H9 (cell line): ENCODE measurements at regions not wholly inside any gene's neighbourhood (a gene's known extent, or its start where the extent isn't known, plus 50 kb on each side); places are given as distances from the start of the nearest gene placed in this dataset.

Source experiments
- DNase-seq: peaks from one replicate; pipeline ENCODE4 v3.0.0-alpha.2; 2017
- H2AFZ ChIP-seq: one replicate; pipeline ENCODE4 v1.6.1; 2013; ENCODE audit warnings: mild to moderate bottlenecking, low read length, control low read depth, moderate library complexity
- H2AK5ac ChIP-seq: 2 replicates; pipeline ENCODE4 v1.6.1; 2013; ENCODE audit warnings: low read length, control low read depth, mixed read lengths; ENCODE audit not compliant: insufficient read length
- H2BK120ac ChIP-seq: one replicate; pipeline ENCODE4 v1.6.1; 2013; ENCODE audit warnings: low read depth, mild to moderate bottlenecking, low read length, control low read depth, inconsistent platforms; ENCODE audit not compliant: poor library complexity, severe bottlenecking
- H2BK12ac ChIP-seq: 2 replicates; pipeline ENCODE4 v1.6.1; 2013; ENCODE audit warnings: low read length, control low read depth, mixed read lengths, low read depth; ENCODE audit not compliant: insufficient read length
- H2BK15ac ChIP-seq: 2 replicates; pipeline ENCODE4 v1.6.1; 2013; ENCODE audit warnings: low read depth, low read length, control low read depth
- H2BK20ac ChIP-seq: one replicate; pipeline ENCODE4 v1.6.1; 2013; ENCODE audit warnings: low read depth, mild to moderate bottlenecking, low read length, control low read depth, inconsistent platforms; ENCODE audit not compliant: poor library complexity, severe bottlenecking
- H2BK5ac ChIP-seq: 2 replicates; pipeline ENCODE4 v1.6.1; 2013; ENCODE audit warnings: low read length, control low read depth, mixed read lengths; ENCODE audit not compliant: insufficient read length
- H3K14ac ChIP-seq: 2 replicates; pipeline ENCODE4 v1.6.1; 2013; ENCODE audit warnings: low read length, control low read depth; ENCODE audit not compliant: insufficient read depth
- H3K18ac ChIP-seq: 2 replicates; pipeline ENCODE4 v1.6.1; 2013; ENCODE audit warnings: low read depth, mild to moderate bottlenecking, mixed read lengths, low read length, control low read depth; ENCODE audit not compliant: insufficient read length
- H3K23ac ChIP-seq: 2 replicates; pipeline ENCODE4 v1.6.1; 2013; ENCODE audit warnings: low read length, control low read depth, mixed read lengths, low read depth; ENCODE audit not compliant: insufficient read length
- H3K23me2 ChIP-seq: 2 replicates; pipeline ENCODE4 v1.6.1; 2013; ENCODE audit warnings: low read depth, mild to moderate bottlenecking, mixed read lengths, low read length, control low read depth; ENCODE audit not compliant: insufficient read length, poor library complexity, severe bottlenecking
- H3K27ac ChIP-seq: 2 replicates; pipeline ENCODE4 v1.5.1; 2013; ENCODE audit warnings: low read length, control low read depth, mixed read lengths, low read depth; ENCODE audit not compliant: insufficient read length
- H3K27me3 ChIP-seq: 2 replicates; pipeline ENCODE4 v1.6.1; 2013; ENCODE audit warnings: low read length, control low read depth, inconsistent platforms; ENCODE audit not compliant: insufficient read depth
- H3K4ac ChIP-seq: 2 replicates; pipeline ENCODE4 v1.6.1; 2013; ENCODE audit warnings: low read depth, mild to moderate bottlenecking, control low read depth, inconsistent platforms, low read length, moderate library complexity
- H3K4me1 ChIP-seq: 2 replicates; pipeline ENCODE4 v1.6.1; 2013; ENCODE audit warnings: low read length, control low read depth, inconsistent platforms; ENCODE audit not compliant: insufficient read depth
- H3K4me2 ChIP-seq: 2 replicates; pipeline ENCODE4 v1.6.1; 2013; ENCODE audit warnings: low read length, control low read depth, mixed read lengths; ENCODE audit not compliant: insufficient read length, insufficient read depth
- H3K56ac ChIP-seq: 2 replicates; pipeline ENCODE4 v1.6.1; 2013; ENCODE audit warnings: low read depth, mild to moderate bottlenecking, mixed read lengths, low read length, control low read depth; ENCODE audit not compliant: insufficient read length
- H3K79me1 ChIP-seq: 2 replicates; pipeline ENCODE4 v1.6.1; 2013; ENCODE audit warnings: low read depth, mild to moderate bottlenecking, moderate library complexity, low read length, control low read depth, inconsistent platforms; ENCODE audit not compliant: insufficient read depth, poor library complexity, severe bottlenecking
- H3K79me2 ChIP-seq: 2 replicates; pipeline ENCODE4 v1.6.1; 2013; ENCODE audit warnings: low read length, control low read depth, inconsistent platforms; ENCODE audit not compliant: insufficient read depth
- H3K9ac ChIP-seq: 2 replicates; pipeline ENCODE4 v1.6.1; 2013; ENCODE audit warnings: low read length, control low read depth, mixed read lengths; ENCODE audit not compliant: insufficient read length; ENCODE audit errors: extremely low read depth
- H3K9me3 ChIP-seq: one replicate; pipeline ENCODE4 v1.6.1; 2013; ENCODE audit warnings: low read depth, low read length, inconsistent platforms; ENCODE audit not compliant: control insufficient read depth
- H3T11ph ChIP-seq: one replicate; pipeline ENCODE4 v1.6.1; 2013; ENCODE audit warnings: mild to moderate bottlenecking, low read length, control low read depth, inconsistent platforms
- H4K20me1 ChIP-seq: one replicate; pipeline ENCODE4 v1.6.1; 2013; ENCODE audit not compliant: control insufficient read depth, insufficient read length, insufficient read depth
- H4K5ac ChIP-seq: 2 replicates; pipeline ENCODE4 v1.6.1; 2013; ENCODE audit warnings: low read depth, mild to moderate bottlenecking, mixed read lengths, low read length, control low read depth; ENCODE audit not compliant: insufficient read length
- H4K8ac ChIP-seq: replicated peaks from 2 replicates; pipeline ENCODE4 v1.6.1; 2013; ENCODE audit warnings: low read length, control low read depth, mixed read lengths, low read depth; ENCODE audit not compliant: insufficient read length
- H4K91ac ChIP-seq: 2 replicates; pipeline ENCODE4 v1.6.1; 2013; ENCODE audit warnings: low read depth, mild to moderate bottlenecking, moderate library complexity, mixed read lengths, low read length, control low read depth; ENCODE audit not compliant: insufficient read length
- H3K27ac Mint-ChIP-seq, 3 experiments: 2 replicates in 2 of 3; 3 replicates in 1 of 3; pipeline ENCODE4 v1.8.0; 2020 to 2021; ENCODE audit warnings: mixed read lengths in 3 of 3, mild to moderate bottlenecking in 1 of 3, moderate library complexity in 1 of 3
- H3K27me3 Mint-ChIP-seq: 2 replicates; pipeline ENCODE4 v1.8.0; 2021; ENCODE audit warnings: low read depth, mild to moderate bottlenecking, moderate library complexity, mixed read lengths
- H3K36me3 Mint-ChIP-seq, 3 experiments: 2 replicates in 2 of 3; 3 replicates in 1 of 3; pipeline ENCODE4 v1.8.0; 2020 to 2021; ENCODE audit warnings: low read depth in 3 of 3, mixed read lengths in 3 of 3; ENCODE audit not compliant: insufficient read depth in 1 of 3
- H3K4me1 Mint-ChIP-seq, 2 experiments: 2 replicates each; pipeline ENCODE4 v1.8.0; 2020; ENCODE audit warnings: mixed read lengths in 2 of 2
- H3K4me3 Mint-ChIP-seq, 2 experiments: 2 replicates in 1 of 2; 3 replicates in 1 of 2; pipeline ENCODE4 v1.8.0; 2020 to 2021; ENCODE audit warnings: mild to moderate bottlenecking in 2 of 2, mixed read lengths in 2 of 2, moderate library complexity in 1 of 2
- H3K9me3 Mint-ChIP-seq, 2 experiments: 2 replicates in 1 of 2; 3 replicates in 1 of 2; pipeline ENCODE4 v1.8.0; 2020; ENCODE audit warnings: mild to moderate bottlenecking in 2 of 2, mixed read lengths in 2 of 2, moderate library complexity in 1 of 2
- CTCF ChIP-seq: fragments of 200-600 bp; sonication (generic); conservative IDR thresholded peaks from 3 replicates; pipeline ENCODE4 v1.8.0; 2021; ENCODE audit warnings: antibody characterized with exemption, mild to moderate bottlenecking
- WGBS: extraction: QIAGEN DNeasy Blood & Tissue Kit; methylation state at CpG from one replicate; pipeline ENCODE4 v1.1.7; 2013; ENCODE audit warnings: missing lambda C conversion rate, low lambda C conversion rate, mixed read lengths; ENCODE audit not compliant: insufficient read length; ENCODE audit errors: extremely low coverage; 5-methylcytosine and 5-hydroxymethylcytosine counted together

- Histone ChIP-seq H2BK12ac (no peak overlapping the region), H2BK15ac (no peak overlapping the region), H3K27me3 (no peaks in the 10 kb centered on the region), H3K4me2 (no peak overlapping the region), H3K56ac (no peak overlapping the region), H2BK120ac (no peak overlapping the region), H4K91ac (no peak overlapping the region), H3K23ac (no peak overlapping the region), H3K79me1 (no peaks in the 10 kb centered on the region), H4K5ac (no peak overlapping the region), H3K27ac (no peak overlapping the region), H2AFZ (no peak overlapping the region), H3K79me2 (no peaks in the 10 kb centered on the region), H2AK5ac (no peak overlapping the region), H3K4ac (no peak overlapping the region), H3K18ac (no peak overlapping the region), H2BK20ac (no peak overlapping the region), H3K14ac (no peak overlapping the region), H3K9me3 (no peaks in the 10 kb centered on the region), H4K20me1 (no peaks in the 10 kb centered on the region), H2BK5ac (no peak overlapping the region), H3K4me1 (no peaks in the 10 kb centered on the region), H3K23me2 (no peaks in the 10 kb centered on the region), H3K9ac (no peak overlapping the region), H3T11ph (no peak overlapping the region), H4K8ac (no peak overlapping the region)
- H3K27ac Mint-ChIP-seq: no peak overlapping the region
- no CpG with 5 or more reads among the region's 4 CpGs for WGBS
- no peak for TF ChIP-seq CTCF
- no peak for DNase-seq
- H3K36me3 Mint-ChIP-seq: peaks cover 0 to 6% (median 0%) of the 10 kb centered on the region in 3 experiments; a peak in 3 of 7 replicates
- H3K27me3 Mint-ChIP-seq: peaks cover 2% of the 10 kb centered on the region; the same call in 1 of the 2 replicates
- H3K9me3 Mint-ChIP-seq: no peaks in the 10 kb centered on the region
- H3K4me1 Mint-ChIP-seq: peaks cover 34 to 37% of the 10 kb centered on the region in 2 experiments
- H3K4me3 Mint-ChIP-seq: no peak overlapping the region
Observed at GRCh38 chr13:61187471-61187870, 228.2 kb downstream of the PCDH20 start.
